H9 (cell line): ENCODE measurements at regions not wholly inside any gene's neighbourhood (a gene's known extent, or its start where the extent isn't known, plus 50 kb on each side); places are given as distances from the start of the nearest gene placed in this dataset.

Experiments
- DNase-seq: peaks from one replicate; pipeline ENCODE4 v3.0.0-alpha.2; 2017
- H2AFZ ChIP-seq: one replicate; pipeline ENCODE4 v1.6.1; 2013; ENCODE audit warnings: mild to moderate bottlenecking, low read length, control low read depth, moderate library complexity
- H2AK5ac ChIP-seq: 2 replicates; pipeline ENCODE4 v1.6.1; 2013; ENCODE audit warnings: low read length, control low read depth, mixed read lengths; ENCODE audit not compliant: insufficient read length
- H2BK120ac ChIP-seq: one replicate; pipeline ENCODE4 v1.6.1; 2013; ENCODE audit warnings: low read depth, mild to moderate bottlenecking, low read length, control low read depth, inconsistent platforms; ENCODE audit not compliant: poor library complexity, severe bottlenecking
- H2BK12ac ChIP-seq: 2 replicates; pipeline ENCODE4 v1.6.1; 2013; ENCODE audit warnings: low read length, control low read depth, mixed read lengths, low read depth; ENCODE audit not compliant: insufficient read length
- H2BK15ac ChIP-seq: 2 replicates; pipeline ENCODE4 v1.6.1; 2013; ENCODE audit warnings: low read depth, low read length, control low read depth
- H2BK20ac ChIP-seq: one replicate; pipeline ENCODE4 v1.6.1; 2013; ENCODE audit warnings: low read depth, mild to moderate bottlenecking, low read length, control low read depth, inconsistent platforms; ENCODE audit not compliant: poor library complexity, severe bottlenecking
- H2BK5ac ChIP-seq: 2 replicates; pipeline ENCODE4 v1.6.1; 2013; ENCODE audit warnings: low read length, control low read depth, mixed read lengths; ENCODE audit not compliant: insufficient read length
- H3K14ac ChIP-seq: 2 replicates; pipeline ENCODE4 v1.6.1; 2013; ENCODE audit warnings: low read length, control low read depth; ENCODE audit not compliant: insufficient read depth
- H3K18ac ChIP-seq: 2 replicates; pipeline ENCODE4 v1.6.1; 2013; ENCODE audit warnings: low read depth, mild to moderate bottlenecking, mixed read lengths, low read length, control low read depth; ENCODE audit not compliant: insufficient read length
- H3K23ac ChIP-seq: 2 replicates; pipeline ENCODE4 v1.6.1; 2013; ENCODE audit warnings: low read length, control low read depth, mixed read lengths, low read depth; ENCODE audit not compliant: insufficient read length
- H3K23me2 ChIP-seq: 2 replicates; pipeline ENCODE4 v1.6.1; 2013; ENCODE audit warnings: low read depth, mild to moderate bottlenecking, mixed read lengths, low read length, control low read depth; ENCODE audit not compliant: insufficient read length, poor library complexity, severe bottlenecking
- H3K27ac ChIP-seq: 2 replicates; pipeline ENCODE4 v1.5.1; 2013; ENCODE audit warnings: low read length, control low read depth, mixed read lengths, low read depth; ENCODE audit not compliant: insufficient read length
- H3K27me3 ChIP-seq: 2 replicates; pipeline ENCODE4 v1.6.1; 2013; ENCODE audit warnings: low read length, control low read depth, inconsistent platforms; ENCODE audit not compliant: insufficient read depth
- H3K4ac ChIP-seq: 2 replicates; pipeline ENCODE4 v1.6.1; 2013; ENCODE audit warnings: low read depth, mild to moderate bottlenecking, control low read depth, inconsistent platforms, low read length, moderate library complexity
- H3K4me1 ChIP-seq: 2 replicates; pipeline ENCODE4 v1.6.1; 2013; ENCODE audit warnings: low read length, control low read depth, inconsistent platforms; ENCODE audit not compliant: insufficient read depth
- H3K4me2 ChIP-seq: 2 replicates; pipeline ENCODE4 v1.6.1; 2013; ENCODE audit warnings: low read length, control low read depth, mixed read lengths; ENCODE audit not compliant: insufficient read length, insufficient read depth
- H3K56ac ChIP-seq: 2 replicates; pipeline ENCODE4 v1.6.1; 2013; ENCODE audit warnings: low read depth, mild to moderate bottlenecking, mixed read lengths, low read length, control low read depth; ENCODE audit not compliant: insufficient read length
- H3K79me1 ChIP-seq: 2 replicates; pipeline ENCODE4 v1.6.1; 2013; ENCODE audit warnings: low read depth, mild to moderate bottlenecking, moderate library complexity, low read length, control low read depth, inconsistent platforms; ENCODE audit not compliant: insufficient read depth, poor library complexity, severe bottlenecking
- H3K79me2 ChIP-seq: 2 replicates; pipeline ENCODE4 v1.6.1; 2013; ENCODE audit warnings: low read length, control low read depth, inconsistent platforms; ENCODE audit not compliant: insufficient read depth
- H3K9ac ChIP-seq: 2 replicates; pipeline ENCODE4 v1.6.1; 2013; ENCODE audit warnings: low read length, control low read depth, mixed read lengths; ENCODE audit not compliant: insufficient read length; ENCODE audit errors: extremely low read depth
- H3K9me3 ChIP-seq: one replicate; pipeline ENCODE4 v1.6.1; 2013; ENCODE audit warnings: low read depth, low read length, inconsistent platforms; ENCODE audit not compliant: control insufficient read depth
- H3T11ph ChIP-seq: one replicate; pipeline ENCODE4 v1.6.1; 2013; ENCODE audit warnings: mild to moderate bottlenecking, low read length, control low read depth, inconsistent platforms
- H4K20me1 ChIP-seq: one replicate; pipeline ENCODE4 v1.6.1; 2013; ENCODE audit not compliant: control insufficient read depth, insufficient read length, insufficient read depth
- H4K5ac ChIP-seq: 2 replicates; pipeline ENCODE4 v1.6.1; 2013; ENCODE audit warnings: low read depth, mild to moderate bottlenecking, mixed read lengths, low read length, control low read depth; ENCODE audit not compliant: insufficient read length
- H4K8ac ChIP-seq: replicated peaks from 2 replicates; pipeline ENCODE4 v1.6.1; 2013; ENCODE audit warnings: low read length, control low read depth, mixed read lengths, low read depth; ENCODE audit not compliant: insufficient read length
- H4K91ac ChIP-seq: 2 replicates; pipeline ENCODE4 v1.6.1; 2013; ENCODE audit warnings: low read depth, mild to moderate bottlenecking, moderate library complexity, mixed read lengths, low read length, control low read depth; ENCODE audit not compliant: insufficient read length
- H3K27ac Mint-ChIP-seq, 3 experiments: 2 replicates in 2 of 3; 3 replicates in 1 of 3; pipeline ENCODE4 v1.8.0; 2020 to 2021; ENCODE audit warnings: mixed read lengths in 3 of 3, mild to moderate bottlenecking in 1 of 3, moderate library complexity in 1 of 3
- H3K27me3 Mint-ChIP-seq: 2 replicates; pipeline ENCODE4 v1.8.0; 2021; ENCODE audit warnings: low read depth, mild to moderate bottlenecking, moderate library complexity, mixed read lengths
- H3K36me3 Mint-ChIP-seq, 3 experiments: 2 replicates in 2 of 3; 3 replicates in 1 of 3; pipeline ENCODE4 v1.8.0; 2020 to 2021; ENCODE audit warnings: low read depth in 3 of 3, mixed read lengths in 3 of 3; ENCODE audit not compliant: insufficient read depth in 1 of 3
- H3K4me1 Mint-ChIP-seq, 2 experiments: 2 replicates each; pipeline ENCODE4 v1.8.0; 2020; ENCODE audit warnings: mixed read lengths in 2 of 2
- H3K4me3 Mint-ChIP-seq, 2 experiments: 2 replicates in 1 of 2; 3 replicates in 1 of 2; pipeline ENCODE4 v1.8.0; 2020 to 2021; ENCODE audit warnings: mild to moderate bottlenecking in 2 of 2, mixed read lengths in 2 of 2, moderate library complexity in 1 of 2
- H3K9me3 Mint-ChIP-seq, 2 experiments: 2 replicates in 1 of 2; 3 replicates in 1 of 2; pipeline ENCODE4 v1.8.0; 2020; ENCODE audit warnings: mild to moderate bottlenecking in 2 of 2, mixed read lengths in 2 of 2, moderate library complexity in 1 of 2
- CTCF ChIP-seq: fragments of 200-600 bp; sonication (generic); conservative IDR thresholded peaks from 3 replicates; pipeline ENCODE4 v1.8.0; 2021; ENCODE audit warnings: antibody characterized with exemption, mild to moderate bottlenecking
- WGBS: extraction: QIAGEN DNeasy Blood & Tissue Kit; methylation state at CpG from one replicate; pipeline ENCODE4 v1.1.7; 2013; ENCODE audit warnings: missing lambda C conversion rate, low lambda C conversion rate, mixed read lengths; ENCODE audit not compliant: insufficient read length; ENCODE audit errors: extremely low coverage; 5-methylcytosine and 5-hydroxymethylcytosine counted together

DNA sequence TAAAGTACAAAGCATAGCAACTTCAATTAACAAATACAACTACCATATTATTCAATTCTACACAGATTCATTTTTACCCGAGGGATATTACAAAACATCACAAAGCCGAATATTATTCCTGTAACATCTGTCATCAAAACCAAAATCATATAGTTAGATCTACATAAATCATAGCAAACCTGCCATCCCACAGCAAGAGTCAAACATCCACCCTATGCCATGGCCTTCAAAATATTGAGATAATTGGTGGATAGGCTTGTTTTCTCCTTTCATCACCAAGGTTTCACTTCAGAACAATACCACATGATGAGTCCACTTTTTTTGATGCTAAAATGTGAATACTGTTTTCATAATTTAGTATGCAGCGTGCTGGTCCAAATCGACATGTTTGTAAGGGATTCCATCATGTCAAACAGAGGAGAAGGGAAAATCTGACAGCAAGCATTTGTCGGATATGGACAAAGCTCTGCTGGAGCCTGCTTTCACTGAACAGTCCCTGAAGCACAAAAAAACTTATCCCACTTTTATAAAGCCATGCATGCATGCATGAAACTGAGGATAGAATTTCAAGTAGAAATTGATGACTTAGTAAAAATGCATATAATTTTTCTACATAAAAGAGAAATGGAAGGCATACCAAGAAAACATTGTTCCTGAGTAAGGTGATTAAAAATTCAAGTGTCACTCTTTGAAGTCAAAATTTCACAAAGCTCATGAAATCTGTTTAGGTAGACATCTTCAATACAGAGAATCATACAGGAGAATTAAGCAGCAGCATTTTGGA is 494.1 kb downstream of the HACE1 start:
- no peak for DNase-seq
- H3K4me1 Mint-ChIP-seq = peaks cover 2 to 9% of the 10 kb centered on the region in 2 experiments
- H3K23me2 ChIP-seq = no peaks in the 10 kb centered on the region
- no peaks in the 10 kb centered on the region for H3K79me1 ChIP-seq
- no peaks in the 10 kb centered on the region for H4K20me1 ChIP-seq
- H3K36me3 Mint-ChIP-seq = no peaks in the 10 kb centered on the region
- no peak overlapping the region for H3K4me2 ChIP-seq
- no peak overlapping the region for H3K14ac ChIP-seq
- no peaks in the 10 kb centered on the region for H3K9me3 Mint-ChIP-seq
- no peaks in the 10 kb centered on the region for H3K9me3 ChIP-seq
- H4K91ac ChIP-seq = no peak overlapping the region
- no peak overlapping the region for H2AK5ac ChIP-seq
- H3K79me2 ChIP-seq = no peaks in the 10 kb centered on the region
- no peaks in the 10 kb centered on the region for H3K4me1 ChIP-seq
- no peak overlapping the region for H2BK120ac ChIP-seq
- no peak overlapping the region for H3K4me3 Mint-ChIP-seq
- H2AFZ ChIP-seq = no peak overlapping the region
- no peak overlapping the region for H2BK12ac ChIP-seq
- no peak overlapping the region for H3K23ac ChIP-seq
- no peak overlapping the region for H2BK15ac ChIP-seq
- no peak for TF ChIP-seq CTCF
- H3K27me3 ChIP-seq = no peaks in the 10 kb centered on the region
- no peak overlapping the region for H2BK20ac ChIP-seq
- H3K18ac ChIP-seq = no peak overlapping the region
- no peak overlapping the region for H3T11ph ChIP-seq
- no peaks in the 10 kb centered on the region for H3K27me3 Mint-ChIP-seq
- no peak overlapping the region for H3K27ac Mint-ChIP-seq
- H3K27ac ChIP-seq = no peak overlapping the region
- H3K56ac ChIP-seq = no peak overlapping the region
- H3K4ac ChIP-seq = no peak overlapping the region
- no peak overlapping the region for H4K8ac ChIP-seq
- no peak overlapping the region for H2BK5ac ChIP-seq
- no peak overlapping the region for H3K9ac ChIP-seq
- no peak overlapping the region for H4K5ac ChIP-seq
- WGBS = 100% methylated on average over 1 of the region's 5 CpGs
